ENCODE measurements at regions not wholly inside any gene's neighbourhood (a gene's known extent, or its start where the extent isn't known, plus 50 kb on each side); places are given as distances from the start of the nearest gene placed in this dataset.
"Not testable (repeated sequence)": the region's sequence is repeated elsewhere in the genome, so short reads cannot be mapped to it uniquely, and the experiment has no call there.

- DNase-seq (ENCODE audit: low spot score in 2 of 2), result no peak
- Histone ChIP-seq H3K4me1 (no peaks in the 10 kb centered on the region), H3K4me3 (no peak overlapping the region), H3K9me3 (no peaks in the 10 kb centered on the region), H3K36me3 (replicated peaks) (no peaks in the 10 kb centered on the region), H3K27me3 (ENCODE audit: low read depth) (no peaks in the 10 kb centered on the region)
- in situ Hi-C loops (cut with MboI; ENCODE audit: low sequenced_read_pairs), result no loop called here
Measured at GRCh38 chr13:110061270-110061669, 245.7 kb downstream of the COL4A1 start.

DNA sequence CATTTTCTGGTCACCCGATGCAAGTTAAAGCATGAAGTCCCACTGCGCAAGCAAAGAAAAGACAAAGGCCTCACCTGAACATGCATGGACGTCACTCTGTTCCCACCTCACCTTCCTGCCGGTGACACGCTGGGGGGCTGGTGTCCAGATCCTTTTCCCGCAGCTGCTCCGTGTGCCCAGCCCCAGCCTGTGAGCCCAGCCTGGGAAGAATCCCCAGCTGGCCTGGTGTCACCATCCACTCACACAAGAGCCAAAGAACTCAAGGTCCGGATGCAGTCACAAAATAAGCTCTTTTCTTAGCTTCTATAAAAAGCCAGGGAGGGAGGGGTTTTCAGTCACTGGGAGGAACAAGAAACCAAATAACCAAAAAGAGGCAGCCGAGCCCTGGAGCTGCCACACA lies 249.9 kb downstream of the COL4A1 start:
- in situ Hi-C loops (cut with MboI; ENCODE audit: low sequenced_read_pairs), result no loop called here
- Histone ChIP-seq H3K4me1 (no peaks in the 10 kb centered on the region), H3K27me3 (ENCODE audit: low read depth) (no peaks in the 10 kb centered on the region), H3K9me3 (no peaks in the 10 kb centered on the region), H3K36me3 (replicated peaks) (no peaks in the 10 kb centered on the region), H3K4me3 (no peak overlapping the region)
- no peak for DNase-seq (ENCODE audit: low spot score in 2 of 2)

DNA sequence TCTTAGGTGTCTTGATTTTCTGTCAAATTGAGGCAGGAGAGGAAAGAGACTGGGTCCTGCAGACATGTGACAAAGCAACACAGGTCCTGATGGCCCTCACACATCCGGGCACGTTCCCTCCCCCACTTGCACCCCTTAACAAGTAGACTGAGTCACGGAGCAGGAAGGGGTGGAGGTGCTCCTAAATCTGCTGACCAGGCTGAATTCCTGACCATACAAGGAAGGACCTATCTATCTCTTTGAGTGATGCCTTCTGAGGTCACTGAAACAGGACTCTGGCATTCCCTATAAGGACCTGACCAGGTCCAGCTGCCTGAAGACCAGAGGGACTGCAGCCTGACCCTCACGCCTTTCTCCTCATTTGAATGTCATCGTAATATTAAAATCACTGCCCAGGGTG lies 250.3 kb downstream of the COL4A1 start:
- Histone ChIP-seq H3K36me3 (replicated peaks) (no peaks in the 10 kb centered on the region), H3K4me3 (no peak overlapping the region), H3K27me3 (ENCODE audit: low read depth) (no peaks in the 10 kb centered on the region), H3K9me3 (no peaks in the 10 kb centered on the region), H3K4me1 (no peaks in the 10 kb centered on the region)
- in situ Hi-C loops (cut with MboI; ENCODE audit: low sequenced_read_pairs), result no loop called here
- no peak for DNase-seq (ENCODE audit: low spot score in 2 of 2)

- no peaks in the 10 kb centered on the region for H3K4me1 ChIP-seq
- in situ Hi-C loops (cut with MboI; ENCODE audit: low sequenced_read_pairs), result no loop called here
- no peak for DNase-seq (ENCODE audit: low spot score in 2 of 2)
Measured at GRCh38 chr13:110055089-110055488, 251.9 kb downstream of the COL4A1 start.

DNA sequence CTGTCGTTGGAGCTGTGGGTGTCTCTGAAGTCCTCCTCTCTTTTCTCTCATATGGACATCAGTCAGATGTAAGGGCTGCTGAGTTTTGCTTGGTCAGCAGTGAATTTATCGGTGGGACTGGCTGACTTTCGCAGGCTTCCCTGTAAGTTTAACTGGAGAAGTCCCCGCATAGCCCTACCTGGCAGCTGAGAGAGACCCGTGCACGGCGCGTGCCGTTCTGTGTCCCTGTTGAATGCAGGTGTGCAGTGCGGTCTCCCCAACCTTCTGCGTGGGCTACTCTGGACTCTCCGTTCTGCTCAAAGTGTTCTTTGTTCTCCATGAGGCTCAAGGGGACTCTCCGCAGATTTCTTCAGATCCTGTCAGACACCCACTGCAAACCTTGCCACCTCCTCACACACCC lies 252.9 kb downstream of the COL4A1 start:
- H3K4me1 ChIP-seq, result no peaks in the 10 kb centered on the region
- no peaks in the 10 kb centered on the region for H3K36me3 ChIP-seq (replicated peaks)
- no peak overlapping the region for H3K4me3 ChIP-seq
- H3K27me3 ChIP-seq (ENCODE audit: low read depth), result no peaks in the 10 kb centered on the region
- DNase-seq (ENCODE audit: low spot score in 2 of 2), result no peak
- no peaks in the 10 kb centered on the region for H3K9me3 ChIP-seq
- in situ Hi-C loops (cut with MboI; ENCODE audit: low sequenced_read_pairs), result no loop called here

More at GRCh38 chr13:110055089-110055488, 251.9 kb downstream of the COL4A1 start:
- H3K9me3 ChIP-seq, result no peaks in the 10 kb centered on the region
- H3K4me3 ChIP-seq, result no peak overlapping the region
- no peaks in the 10 kb centered on the region for H3K36me3 ChIP-seq (replicated peaks)
- no peaks in the 10 kb centered on the region for H3K27me3 ChIP-seq (ENCODE audit: low read depth)

DNA sequence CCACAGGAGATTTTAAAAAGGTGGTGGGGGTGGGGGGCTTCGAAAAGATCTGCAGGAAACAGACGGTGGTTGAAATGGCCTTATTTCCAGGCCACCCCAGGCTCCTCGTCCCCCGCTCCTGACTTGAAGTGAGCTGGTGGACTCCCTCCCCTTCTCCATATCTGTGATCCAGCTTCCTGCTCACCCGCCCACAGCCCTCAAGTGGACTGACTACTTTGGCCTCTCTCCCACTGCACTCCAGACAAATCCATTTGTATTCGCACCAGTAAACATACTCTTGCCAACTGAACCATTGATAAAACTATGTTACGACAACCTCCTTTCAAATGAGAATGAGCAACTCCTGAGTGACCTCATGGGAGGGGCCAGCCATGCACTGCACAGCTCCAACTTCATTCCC lies 259.5 kb downstream of the COL4A1 start:
- H3K4me3 ChIP-seq, result no peak overlapping the region
- no peaks in the 10 kb centered on the region for H3K9me3 ChIP-seq
- H3K27me3 ChIP-seq (ENCODE audit: low read depth), result no peaks in the 10 kb centered on the region
- no peaks in the 10 kb centered on the region for H3K36me3 ChIP-seq (replicated peaks)
- no peak for DNase-seq (ENCODE audit: low spot score in 2 of 2)
- in situ Hi-C loops (cut with MboI; ENCODE audit: low sequenced_read_pairs), result no loop called here
- no peaks in the 10 kb centered on the region for H3K4me1 ChIP-seq

DNA sequence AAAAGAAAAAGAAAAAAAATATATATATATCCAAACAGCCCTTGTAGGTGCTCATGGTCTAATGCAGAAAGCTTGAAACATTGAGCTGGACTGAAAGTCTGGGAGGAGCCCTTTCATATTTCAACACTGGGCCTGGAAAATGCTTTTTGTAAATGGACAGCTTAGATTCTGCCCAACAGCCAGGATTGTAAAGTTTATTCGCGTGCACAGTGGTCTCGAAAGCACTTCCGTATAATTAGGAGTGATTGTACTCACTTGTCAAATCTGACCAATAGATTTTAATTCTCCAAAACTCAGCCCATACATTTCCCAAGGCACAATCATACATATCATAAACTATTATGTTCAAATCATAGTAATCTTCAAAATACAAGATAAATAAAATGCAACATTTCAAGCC lies 260.1 kb downstream of the COL4A1 start:
- H3K4me3 ChIP-seq, result no peak overlapping the region
- no peak for DNase-seq (ENCODE audit: low spot score in 2 of 2)
- H3K36me3 ChIP-seq (replicated peaks), result no peaks in the 10 kb centered on the region
- in situ Hi-C loops (cut with MboI; ENCODE audit: low sequenced_read_pairs), result no loop called here
- no peaks in the 10 kb centered on the region for H3K27me3 ChIP-seq (ENCODE audit: low read depth)
- no peaks in the 10 kb centered on the region for H3K4me1 ChIP-seq
- H3K9me3 ChIP-seq, result no peaks in the 10 kb centered on the region

DNA sequence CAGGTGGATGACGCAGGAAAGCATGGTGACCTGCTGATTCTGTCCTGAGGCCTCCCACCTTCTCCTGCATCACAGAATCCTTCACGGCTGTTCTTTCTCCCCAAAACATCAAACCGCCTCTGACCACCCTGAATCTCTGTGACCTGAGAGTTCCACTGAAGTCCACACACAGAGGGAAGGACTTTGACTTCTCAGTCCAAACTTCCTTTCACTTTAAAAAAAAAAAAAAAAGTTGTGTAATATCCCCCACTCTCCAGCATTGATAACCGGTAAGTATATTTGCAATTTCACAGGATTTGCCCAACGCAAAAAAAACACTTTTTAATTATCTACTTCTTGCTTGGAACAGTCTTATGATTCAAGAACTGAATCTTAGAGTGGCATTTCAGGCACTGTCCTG lies 259.5 kb upstream of the IRS2 start:
- H3K4me1 ChIP-seq, result no peaks in the 10 kb centered on the region
- DNase-seq (ENCODE audit: low spot score in 2 of 2), result no peak
- no peaks in the 10 kb centered on the region for H3K27me3 ChIP-seq (ENCODE audit: low read depth)
- no peaks in the 10 kb centered on the region for H3K9me3 ChIP-seq
- in situ Hi-C loops (cut with MboI; ENCODE audit: low sequenced_read_pairs), result no loop called here
- no peak overlapping the region for H3K4me3 ChIP-seq
- H3K36me3 ChIP-seq (replicated peaks), result no peaks in the 10 kb centered on the region

- Histone ChIP-seq H3K27me3 (ENCODE audit: low read depth) (no peaks in the 10 kb centered on the region), H3K4me1 (no peaks in the 10 kb centered on the region), H3K36me3 (replicated peaks) (no peaks in the 10 kb centered on the region), H3K4me3 (no peak overlapping the region), H3K9me3 (no peaks in the 10 kb centered on the region)
- DNase-seq (ENCODE audit: low spot score in 2 of 2), result no peak
- in situ Hi-C loops (cut with MboI; ENCODE audit: low sequenced_read_pairs), result no loop called here
Measured at GRCh38 chr13:110045202-110045601, 258.8 kb upstream of the IRS2 start.

GRCh38 chr13:110044551-110045111 lies 258.2 kb upstream of the IRS2 start:
- H3K4me1 ChIP-seq, result no peaks in the 10 kb centered on the region
- no peaks in the 10 kb centered on the region for H3K27me3 ChIP-seq (ENCODE audit: low read depth)
- no peaks in the 10 kb centered on the region for H3K9me3 ChIP-seq
- H3K36me3 ChIP-seq (replicated peaks), result no peaks in the 10 kb centered on the region
- no peak for DNase-seq (ENCODE audit: low spot score in 2 of 2)
- no peak overlapping the region for H3K4me3 ChIP-seq
- in situ Hi-C loops (cut with MboI; ENCODE audit: low sequenced_read_pairs), result no loop called here

GRCh38 chr13:110042253-110042950 lies 256.0 kb upstream of the IRS2 start:
- in situ Hi-C loops (cut with MboI; ENCODE audit: low sequenced_read_pairs), result no loop called here
- no peaks in the 10 kb centered on the region for H3K9me3 ChIP-seq
- H3K4me3 ChIP-seq, result no peak overlapping the region
- no peaks in the 10 kb centered on the region for H3K36me3 ChIP-seq (replicated peaks)
- no peak for DNase-seq (ENCODE audit: low spot score in 2 of 2)
- no peaks in the 10 kb centered on the region for H3K4me1 ChIP-seq
- H3K27me3 ChIP-seq (ENCODE audit: low read depth), result no peaks in the 10 kb centered on the region

GRCh38 chr13:110041638-110042037 lies 255.3 kb upstream of the IRS2 start:
- H3K27me3 ChIP-seq (ENCODE audit: low read depth); H3K4me1 ChIP-seq; H3K9me3 ChIP-seq; DNase-seq (ENCODE audit: low spot score in 2 of 2); H3K36me3 ChIP-seq (replicated peaks); H3K4me3 ChIP-seq; in situ Hi-C loops (cut with MboI; ENCODE audit: low sequenced_read_pairs): not testable (repeated sequence)

GRCh38 chr13:110037925-110038573 lies 251.7 kb upstream of the IRS2 start:
- in situ Hi-C loops (cut with MboI; ENCODE audit: low sequenced_read_pairs), result no loop called here
- H3K4me1 ChIP-seq, result no peaks in the 10 kb centered on the region
- no peaks in the 10 kb centered on the region for H3K27me3 ChIP-seq (ENCODE audit: low read depth)
- no peak for DNase-seq (ENCODE audit: low spot score in 2 of 2)
- no peak overlapping the region for H3K4me3 ChIP-seq
- H3K36me3 ChIP-seq (replicated peaks), result no peaks in the 10 kb centered on the region
- H3K9me3 ChIP-seq, result no peaks in the 10 kb centered on the region

- Histone ChIP-seq H3K36me3 (replicated peaks) (no peaks in the 10 kb centered on the region), H3K27me3 (ENCODE audit: low read depth) (no peaks in the 10 kb centered on the region), H3K9me3 (no peaks in the 10 kb centered on the region), H3K4me1 (no peaks in the 10 kb centered on the region), H3K4me3 (no peak overlapping the region)
- no peak for DNase-seq (ENCODE audit: low spot score in 2 of 2)
- in situ Hi-C loops (cut with MboI; ENCODE audit: low sequenced_read_pairs), result no loop called here
Measured at GRCh38 chr13:110036060-110036459, 249.7 kb upstream of the IRS2 start.

Data from HAP-1 (cell line).